MM.1S (cell line): ENCODE measurements at regions not wholly inside any gene's neighbourhood (a gene's known extent, or its start where the extent isn't known, plus 50 kb on each side); places are given as distances from the start of the nearest gene placed in this dataset.

Source experiments
- EZH2 ChIP-seq: fragments of 300-600 bp; sonication (generic); optimal IDR thresholded peaks from 2 replicates; pipeline ENCODE3; 2017; ENCODE audit warnings: low read depth, mild to moderate bottlenecking, antibody characterized with exemption, low read length, mixed read lengths
- EZH2phosphoT487 ChIP-seq: fragments of 300-600 bp; sonication (generic); IDR thresholded peaks from 2 replicates; pipeline ENCODE4 v1.6.1; 2018; ENCODE audit warnings: antibody characterized with exemption, low read length
- TF ChIP-seq, protein P1 (sequence below): fragments of 300-600 bp; sonication (generic); IDR thresholded peaks from 2 replicates; pipeline ENCODE4 v1.5.1; 2016; ENCODE audit warnings: antibody characterized with exemption, low read length, mixed read lengths

DNA sequence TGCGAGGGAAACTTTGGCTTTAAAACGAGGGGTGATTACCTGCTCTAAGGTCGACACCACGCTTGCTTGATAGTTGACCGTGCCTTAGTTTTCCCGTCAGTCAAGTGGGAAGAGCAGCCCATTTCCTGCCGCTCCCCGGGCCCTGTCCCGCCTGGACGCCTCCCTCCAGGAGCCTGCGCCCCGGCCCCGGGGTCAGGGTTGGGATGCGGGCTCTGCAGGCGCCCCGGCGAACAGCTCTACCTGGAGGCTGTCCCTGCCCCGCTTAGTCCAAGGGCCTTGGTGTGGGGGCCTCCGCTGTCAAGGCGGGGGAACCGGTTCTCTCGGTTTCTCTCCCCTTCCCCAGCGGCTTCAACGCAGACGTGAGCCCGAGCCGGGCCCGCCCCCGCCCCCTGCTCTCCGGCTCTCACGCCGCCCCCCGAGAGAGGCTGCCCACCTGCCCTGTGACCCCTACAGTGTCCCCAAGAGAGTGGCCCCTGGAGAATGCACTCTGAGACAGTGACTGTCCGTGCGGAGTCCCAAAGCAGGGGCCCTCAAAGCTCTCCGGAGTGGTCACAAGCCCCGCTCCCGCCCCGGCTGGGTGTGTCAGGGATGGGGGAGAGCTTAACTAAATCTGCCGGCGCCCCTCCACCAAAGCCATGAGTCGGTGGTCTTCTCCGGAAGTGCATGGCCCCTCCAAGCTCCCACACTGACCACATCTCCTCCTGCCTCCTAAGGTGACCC is 117.4 kb upstream of the SMURF2 start:
- no peak for TF ChIP-seq EZH2
- no peak for TF ChIP-seq EZH2phosphoT487
- TF ChIP-seq, protein P1, sequence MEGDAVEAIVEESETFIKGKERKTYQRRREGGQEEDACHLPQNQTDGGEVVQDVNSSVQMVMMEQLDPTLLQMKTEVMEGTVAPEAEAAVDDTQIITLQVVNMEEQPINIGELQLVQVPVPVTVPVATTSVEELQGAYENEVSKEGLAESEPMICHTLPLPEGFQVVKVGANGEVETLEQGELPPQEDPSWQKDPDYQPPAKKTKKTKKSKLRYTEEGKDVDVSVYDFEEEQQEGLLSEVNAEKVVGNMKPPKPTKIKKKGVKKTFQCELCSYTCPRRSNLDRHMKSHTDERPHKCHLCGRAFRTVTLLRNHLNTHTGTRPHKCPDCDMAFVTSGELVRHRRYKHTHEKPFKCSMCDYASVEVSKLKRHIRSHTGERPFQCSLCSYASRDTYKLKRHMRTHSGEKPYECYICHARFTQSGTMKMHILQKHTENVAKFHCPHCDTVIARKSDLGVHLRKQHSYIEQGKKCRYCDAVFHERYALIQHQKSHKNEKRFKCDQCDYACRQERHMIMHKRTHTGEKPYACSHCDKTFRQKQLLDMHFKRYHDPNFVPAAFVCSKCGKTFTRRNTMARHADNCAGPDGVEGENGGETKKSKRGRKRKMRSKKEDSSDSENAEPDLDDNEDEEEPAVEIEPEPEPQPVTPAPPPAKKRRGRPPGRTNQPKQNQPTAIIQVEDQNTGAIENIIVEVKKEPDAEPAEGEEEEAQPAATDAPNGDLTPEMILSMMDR, result no peak
